ENCODE measurements at regions not wholly inside any gene's neighbourhood (a gene's known extent, or its start where the extent isn't known, plus 50 kb on each side); places are given as distances from the start of the nearest gene placed in this dataset.

DNA sequence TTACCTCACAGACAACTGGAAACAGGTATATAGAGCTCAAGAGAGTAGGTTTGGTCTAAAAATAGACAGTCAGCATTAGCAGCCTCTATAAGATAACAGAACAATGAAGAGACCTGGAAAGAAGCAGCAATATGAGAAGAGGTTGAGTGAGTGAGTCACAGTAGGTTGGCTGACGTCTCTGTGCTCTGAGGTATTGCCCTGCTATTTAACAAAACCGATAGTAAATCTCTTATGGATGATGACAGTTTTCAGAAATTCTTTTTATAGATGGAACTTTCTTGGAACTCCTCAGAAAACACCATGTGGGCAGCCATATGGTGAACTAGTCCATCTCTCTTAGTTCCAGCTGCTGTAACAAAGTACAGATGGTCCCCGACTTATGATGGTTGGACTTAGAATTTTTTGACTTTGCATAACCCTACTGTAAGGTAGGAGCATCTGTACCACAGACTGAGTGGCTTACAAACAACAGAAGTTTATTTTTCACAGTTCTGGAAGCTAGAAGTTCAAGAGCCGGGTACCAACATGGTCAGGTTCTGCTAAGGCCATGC is 123.5 kb downstream of the MBD2 start:
- DNase-seq (ENCODE audit: low read depth): no peak
- no peak overlapping the region for H3K4me3 ChIP-seq (ENCODE audit: low read depth, low read length)
- TF ChIP-seq, protein P1, sequence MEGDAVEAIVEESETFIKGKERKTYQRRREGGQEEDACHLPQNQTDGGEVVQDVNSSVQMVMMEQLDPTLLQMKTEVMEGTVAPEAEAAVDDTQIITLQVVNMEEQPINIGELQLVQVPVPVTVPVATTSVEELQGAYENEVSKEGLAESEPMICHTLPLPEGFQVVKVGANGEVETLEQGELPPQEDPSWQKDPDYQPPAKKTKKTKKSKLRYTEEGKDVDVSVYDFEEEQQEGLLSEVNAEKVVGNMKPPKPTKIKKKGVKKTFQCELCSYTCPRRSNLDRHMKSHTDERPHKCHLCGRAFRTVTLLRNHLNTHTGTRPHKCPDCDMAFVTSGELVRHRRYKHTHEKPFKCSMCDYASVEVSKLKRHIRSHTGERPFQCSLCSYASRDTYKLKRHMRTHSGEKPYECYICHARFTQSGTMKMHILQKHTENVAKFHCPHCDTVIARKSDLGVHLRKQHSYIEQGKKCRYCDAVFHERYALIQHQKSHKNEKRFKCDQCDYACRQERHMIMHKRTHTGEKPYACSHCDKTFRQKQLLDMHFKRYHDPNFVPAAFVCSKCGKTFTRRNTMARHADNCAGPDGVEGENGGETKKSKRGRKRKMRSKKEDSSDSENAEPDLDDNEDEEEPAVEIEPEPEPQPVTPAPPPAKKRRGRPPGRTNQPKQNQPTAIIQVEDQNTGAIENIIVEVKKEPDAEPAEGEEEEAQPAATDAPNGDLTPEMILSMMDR (IDR thresholded peaks at IDR 0.05; ENCODE audit: insufficient read depth, low read depth, low read length): no peak

- DNase-seq (ENCODE audit: low read depth): no peak
Observed at GRCh38 chr18:54100466-54100865, 124.0 kb downstream of the MBD2 start.

GRCh38 chr18:54094474-54094873 is 130.0 kb downstream of the MBD2 start:
- DNase-seq (ENCODE audit: low read depth): no peak
- no peak overlapping the region for H3K4me3 ChIP-seq (ENCODE audit: low read depth, low read length)
- TF ChIP-seq, protein P1 (IDR thresholded peaks at IDR 0.05; ENCODE audit: insufficient read depth, low read depth, low read length): no peak

More at GRCh38 chr18:54100466-54100865, 124.0 kb downstream of the MBD2 start:
- H3K4me3 ChIP-seq (ENCODE audit: low read depth, low read length): no peak overlapping the region
- TF ChIP-seq, protein P1 (IDR thresholded peaks at IDR 0.05; ENCODE audit: insufficient read depth, low read depth, low read length): no peak

DNA sequence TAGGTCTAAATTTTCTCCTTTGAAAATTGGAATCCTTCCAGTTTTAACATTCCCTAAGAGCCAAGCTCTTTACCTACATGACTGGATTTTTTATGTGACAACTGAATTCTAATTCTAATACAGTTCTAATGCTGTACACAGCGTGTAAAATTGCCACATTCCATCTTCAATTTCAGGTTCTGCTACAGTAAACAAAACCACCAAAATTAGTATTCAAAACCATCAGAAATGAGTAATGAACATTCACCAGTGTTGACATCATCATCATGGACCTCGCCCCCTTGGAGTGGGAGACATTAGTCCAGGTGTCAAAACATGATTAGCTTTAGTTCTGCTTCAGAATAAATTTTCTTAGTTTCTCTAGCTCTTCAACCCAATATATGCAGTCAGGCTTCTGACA is 133.6 kb downstream of the MBD2 start:
- no peak overlapping the region for H3K4me3 ChIP-seq (ENCODE audit: low read depth, low read length)
- TF ChIP-seq, protein P1 (IDR thresholded peaks at IDR 0.05; ENCODE audit: insufficient read depth, low read depth, low read length): no peak
- DNase-seq (ENCODE audit: low read depth): no peak

DNA sequence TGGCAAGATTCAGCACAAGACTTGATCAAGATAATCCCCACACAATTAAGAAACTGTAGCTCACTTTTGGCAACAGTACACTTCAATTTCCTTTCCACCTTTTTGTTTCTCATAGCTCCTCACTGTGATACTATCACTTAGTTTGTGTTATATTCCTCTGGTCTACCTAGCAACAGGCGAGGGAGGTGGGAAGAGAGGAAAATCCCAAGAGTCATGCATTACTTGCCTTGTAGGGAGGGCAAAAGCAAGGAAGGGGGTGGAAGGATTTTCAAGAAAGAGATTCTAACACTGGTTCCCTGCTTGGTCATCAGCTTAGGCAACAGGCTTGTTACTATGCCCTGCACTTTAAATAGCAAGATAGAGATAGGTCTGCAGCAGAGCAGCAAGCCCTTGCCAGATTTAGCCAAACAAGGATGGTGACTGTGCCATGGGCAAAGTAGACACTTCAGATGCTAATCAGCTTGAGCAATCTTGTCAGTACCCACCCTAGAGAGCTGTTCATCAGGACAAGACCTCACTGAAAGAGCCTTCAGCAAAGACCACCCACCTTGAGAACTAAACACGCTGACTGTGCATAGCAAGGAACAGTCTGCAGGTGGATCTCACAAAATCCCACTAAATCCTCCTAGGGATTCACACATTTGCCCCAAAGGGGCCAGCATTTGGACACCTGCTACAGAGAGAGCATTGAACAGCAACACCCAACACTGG is 134.6 kb downstream of the MBD2 start:
- DNase-seq (ENCODE audit: low read depth): no peak
- no peak overlapping the region for H3K4me3 ChIP-seq (ENCODE audit: low read depth, low read length)
- TF ChIP-seq, protein P1 (IDR thresholded peaks at IDR 0.05; ENCODE audit: insufficient read depth, low read depth, low read length): no peak

- no peak for DNase-seq (ENCODE audit: low read depth)
- TF ChIP-seq, protein P1 (IDR thresholded peaks at IDR 0.05; ENCODE audit: insufficient read depth, low read depth, low read length): no peak
- no peak overlapping the region for H3K4me3 ChIP-seq (ENCODE audit: low read depth, low read length)
Observed at GRCh38 chr18:54086863-54087262, 137.6 kb downstream of the MBD2 start.
